ENCODE measurements at regions not wholly inside any gene's neighbourhood (a gene's known extent, or its start where the extent isn't known, plus 50 kb on each side); places are given as distances from the start of the nearest gene placed in this dataset.

DNA sequence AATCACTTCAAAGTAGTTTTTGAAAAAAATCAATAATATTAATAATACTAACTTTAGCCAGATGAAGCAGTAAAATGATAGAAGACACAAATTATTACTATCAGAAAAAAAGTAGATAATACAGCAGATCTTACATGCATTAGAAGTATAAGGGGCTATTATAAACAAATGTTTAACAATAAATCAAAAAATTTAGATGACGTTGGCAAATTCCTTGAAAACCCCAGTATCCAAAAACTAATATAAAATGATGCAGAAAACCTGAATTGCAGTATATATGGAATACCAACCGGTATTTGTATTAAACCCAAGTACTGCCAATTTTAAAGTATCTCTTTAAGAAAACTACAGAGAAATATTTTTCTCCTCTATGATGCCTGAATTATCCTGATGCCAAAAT, 573.3 kb upstream of the CTNND2 start:
- Mint-ChIP-seq H3K27ac (no peak overlapping the region), H3K9me3 (peaks cover 7% of the 10 kb centered on the region), H3K4me3 (no peak overlapping the region), H3K27me3 (no peaks in the 10 kb centered on the region), H3K4me1 (no peaks in the 10 kb centered on the region), H3K36me3 (ENCODE audit: low read depth) (no peaks in the 10 kb centered on the region)
- ATAC-seq (ENCODE audit: low read depth): no peak
- CTCF ChIA-PET: no interaction called here
- TF ChIP-seq, protein P1, sequence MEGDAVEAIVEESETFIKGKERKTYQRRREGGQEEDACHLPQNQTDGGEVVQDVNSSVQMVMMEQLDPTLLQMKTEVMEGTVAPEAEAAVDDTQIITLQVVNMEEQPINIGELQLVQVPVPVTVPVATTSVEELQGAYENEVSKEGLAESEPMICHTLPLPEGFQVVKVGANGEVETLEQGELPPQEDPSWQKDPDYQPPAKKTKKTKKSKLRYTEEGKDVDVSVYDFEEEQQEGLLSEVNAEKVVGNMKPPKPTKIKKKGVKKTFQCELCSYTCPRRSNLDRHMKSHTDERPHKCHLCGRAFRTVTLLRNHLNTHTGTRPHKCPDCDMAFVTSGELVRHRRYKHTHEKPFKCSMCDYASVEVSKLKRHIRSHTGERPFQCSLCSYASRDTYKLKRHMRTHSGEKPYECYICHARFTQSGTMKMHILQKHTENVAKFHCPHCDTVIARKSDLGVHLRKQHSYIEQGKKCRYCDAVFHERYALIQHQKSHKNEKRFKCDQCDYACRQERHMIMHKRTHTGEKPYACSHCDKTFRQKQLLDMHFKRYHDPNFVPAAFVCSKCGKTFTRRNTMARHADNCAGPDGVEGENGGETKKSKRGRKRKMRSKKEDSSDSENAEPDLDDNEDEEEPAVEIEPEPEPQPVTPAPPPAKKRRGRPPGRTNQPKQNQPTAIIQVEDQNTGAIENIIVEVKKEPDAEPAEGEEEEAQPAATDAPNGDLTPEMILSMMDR (IDR thresholded peaks at IDR 0.05): no peak
- POLR2A ChIA-PET: no interaction called here
- intact Hi-C loops (cut with micrococcal nuclease): no loop called here
- no peak for DNase-seq

DNA sequence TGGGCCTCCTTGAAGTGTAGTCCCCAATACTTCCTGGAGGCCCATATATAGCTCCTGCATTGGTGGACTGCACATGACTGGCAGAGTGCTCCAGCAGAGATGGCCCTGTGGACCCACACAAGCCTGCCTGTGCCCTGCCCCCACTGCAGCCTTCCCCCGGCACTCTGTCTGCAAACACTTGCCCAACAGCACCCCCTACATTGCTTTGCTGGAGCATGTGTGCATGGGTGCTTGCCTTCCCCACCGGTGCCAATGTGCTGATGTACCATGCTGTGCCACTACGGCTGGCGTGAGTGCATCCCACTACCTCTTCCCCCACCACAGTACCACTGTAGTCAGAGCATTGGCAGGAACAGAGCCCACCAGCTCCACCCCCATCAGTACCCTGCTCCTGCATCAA, 563.6 kb upstream of the CTNND2 start:
- no peak overlapping the region for H3K4me3 Mint-ChIP-seq
- H3K9me3 Mint-ChIP-seq: peaks cover 13% of the 10 kb centered on the region
- no peaks in the 10 kb centered on the region for H3K27me3 Mint-ChIP-seq
- no peak overlapping the region for H3K27ac Mint-ChIP-seq
- intact Hi-C loops (cut with micrococcal nuclease): no loop called here
- DNase-seq (no peak), ATAC-seq (ENCODE audit: low read depth) (no peak)
- TF ChIP-seq, protein P1 (IDR thresholded peaks at IDR 0.05): no peak
- H3K36me3 Mint-ChIP-seq (ENCODE audit: low read depth): no peaks in the 10 kb centered on the region
- POLR2A ChIA-PET: no interaction called here
- CTCF ChIA-PET: no interaction called here
- no peaks in the 10 kb centered on the region for H3K4me1 Mint-ChIP-seq

DNA sequence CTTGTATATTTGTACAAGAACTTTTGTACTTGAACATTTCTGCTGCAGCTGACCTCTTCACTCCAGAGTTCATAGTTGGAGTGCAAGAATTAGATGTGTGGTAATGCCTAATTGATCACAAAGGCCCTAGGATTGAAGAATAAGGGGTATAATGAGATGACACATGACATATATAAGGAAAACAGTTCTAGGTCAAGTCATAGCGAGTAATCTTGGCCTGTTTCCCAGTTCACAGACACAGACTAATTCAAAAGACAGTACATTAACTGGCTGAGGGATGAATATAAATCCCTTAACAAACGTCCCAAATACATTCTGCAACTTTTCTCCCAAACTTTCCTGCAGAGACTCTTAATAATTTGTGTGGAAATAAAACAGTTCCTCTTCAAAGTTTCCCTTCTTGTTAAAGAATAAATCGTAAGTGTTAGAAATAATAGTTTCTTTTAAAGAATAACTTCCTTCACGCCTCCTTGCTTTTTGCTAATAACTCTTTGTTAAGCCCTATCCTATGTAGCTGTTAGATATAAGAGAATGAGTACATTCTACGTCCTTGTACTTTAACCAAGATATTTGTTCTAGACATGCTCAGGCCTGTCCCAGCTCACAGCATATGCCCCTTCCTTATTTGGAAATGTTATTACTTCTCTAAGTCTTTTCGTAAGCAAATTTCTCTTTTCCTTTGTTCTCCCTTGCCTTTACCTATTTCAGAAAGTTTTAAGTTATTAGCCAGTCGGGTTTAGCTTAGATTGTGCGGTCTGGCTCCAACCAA, 556.4 kb upstream of the CTNND2 start:
- no peaks in the 10 kb centered on the region for H3K4me1 Mint-ChIP-seq
- H3K4me3 Mint-ChIP-seq: no peak overlapping the region
- peaks cover 11% of the 10 kb centered on the region for H3K9me3 Mint-ChIP-seq
- DNase-seq (no peak), ATAC-seq (ENCODE audit: low read depth) (no peak)
- intact Hi-C loops (cut with micrococcal nuclease): no loop called here
- ChIA-PET POLR2A (no interaction called here), CTCF (no interaction called here)
- no peak overlapping the region for H3K27ac Mint-ChIP-seq
- TF ChIP-seq, protein P1 (IDR thresholded peaks at IDR 0.05): no peak
- H3K27me3 Mint-ChIP-seq: no peaks in the 10 kb centered on the region
- H3K36me3 Mint-ChIP-seq (ENCODE audit: low read depth): no peaks in the 10 kb centered on the region

DNA sequence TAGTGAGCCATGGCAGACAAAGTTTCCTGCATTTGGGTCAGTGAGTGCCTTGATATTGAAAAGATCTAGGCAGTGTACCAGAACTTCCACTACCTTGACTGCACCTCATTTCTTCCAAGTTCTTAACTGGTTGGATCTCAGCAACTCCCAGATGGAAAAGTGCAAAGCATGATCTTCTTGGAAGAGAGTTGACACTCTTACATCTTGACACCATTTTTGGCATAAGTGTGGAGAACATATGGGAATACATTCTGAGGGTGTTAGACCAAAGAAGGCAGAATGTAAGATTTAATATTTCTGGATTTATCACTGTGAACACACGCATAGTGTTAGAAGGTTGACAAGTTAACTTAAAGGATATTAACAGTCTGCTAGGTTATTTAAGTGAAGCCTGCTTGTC, 555.1 kb upstream of the CTNND2 start:
- Mint-ChIP-seq H3K27ac (no peak overlapping the region), H3K9me3 (peaks cover 11% of the 10 kb centered on the region), H3K4me3 (no peak overlapping the region), H3K27me3 (no peaks in the 10 kb centered on the region), H3K4me1 (no peaks in the 10 kb centered on the region), H3K36me3 (ENCODE audit: low read depth) (no peaks in the 10 kb centered on the region)
- TF ChIP-seq, protein P1 (IDR thresholded peaks at IDR 0.05): no peak
- intact Hi-C loops (cut with micrococcal nuclease): no loop called here
- ChIA-PET POLR2A (no interaction called here), CTCF (no interaction called here)
- ATAC-seq (ENCODE audit: low read depth): no peak
- no peak for DNase-seq

DNA sequence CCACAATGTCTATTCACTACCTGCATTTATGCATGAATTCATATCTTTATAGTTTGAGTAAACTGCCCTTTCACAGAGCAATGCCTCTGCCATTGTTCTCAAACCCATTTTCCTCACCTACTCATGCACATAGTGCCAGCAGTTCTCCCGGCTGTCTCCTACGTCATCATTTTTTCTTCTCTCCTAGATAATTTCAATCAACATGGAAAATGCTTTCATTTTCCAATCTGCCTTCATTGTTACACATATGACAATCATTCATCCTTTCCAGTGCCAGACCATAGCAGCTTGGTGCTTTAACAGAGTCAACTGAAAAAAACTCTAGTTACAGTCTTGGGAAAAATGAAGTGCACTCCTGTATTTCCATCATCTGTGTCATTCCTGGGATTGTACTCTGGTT, 514.8 kb upstream of the CTNND2 start:
- Mint-ChIP-seq H3K27ac (no peak overlapping the region), H3K27me3 (no peaks in the 10 kb centered on the region), H3K4me1 (no peaks in the 10 kb centered on the region), H3K4me3 (no peak overlapping the region), H3K9me3 (peaks cover 5% of the 10 kb centered on the region), H3K36me3 (ENCODE audit: low read depth) (no peaks in the 10 kb centered on the region)
- no peak for DNase-seq
- POLR2A ChIA-PET: no interaction called here
- no peak for ATAC-seq (ENCODE audit: low read depth)
- TF ChIP-seq, protein P1 (IDR thresholded peaks at IDR 0.05): no peak
- intact Hi-C loops (cut with micrococcal nuclease): no loop called here
- CTCF ChIA-PET: no interaction called here

All from activated B cell treated with CpG ODN at 0.5 μM for 24 hours (primary cell).